GM18873 (cell line): ENCODE measurements at regions not wholly inside any gene's neighbourhood (a gene's known extent, or its start where the extent isn't known, plus 50 kb on each side); places are given as distances from the start of the nearest gene placed in this dataset.

Source experiments
- ATAC-seq: cut with Tn5 transposase; IDR thresholded peaks from one replicate; pipeline ENCODE4 v1.9.1; 2021; ENCODE audit warnings: mild to moderate bottlenecking, moderate library complexity, moderate number of reproducible peaks; ENCODE audit not compliant: unreplicated experiment, low FRiP score

DNA sequence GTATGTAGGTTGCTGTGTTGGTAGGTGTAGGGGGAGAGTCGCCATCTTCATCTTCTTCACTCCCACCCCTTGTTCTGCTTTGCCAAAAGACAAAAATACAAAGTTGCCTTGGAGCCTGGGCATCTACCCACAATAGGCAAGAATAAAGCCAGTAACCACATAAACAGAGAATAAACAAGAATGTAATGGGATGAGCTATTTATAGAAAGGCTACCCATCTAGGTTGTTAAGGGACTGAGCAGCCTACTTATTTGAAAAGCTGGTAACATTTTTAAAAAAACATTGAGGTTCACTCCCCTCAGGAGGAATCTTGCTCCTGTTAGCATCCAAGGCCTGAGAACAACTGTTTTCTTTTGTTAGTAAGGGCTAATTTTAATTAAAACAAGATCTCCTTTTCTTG lies 301.4 kb upstream of the STXBP5 start:
- no peak for ATAC-seq

- no peak for ATAC-seq
These were observed 300.8 kb upstream of the STXBP5 start for GRCh38 chr6:146903451-146903850.

GRCh38 chr6:146904596-146904995 lies 299.6 kb upstream of the STXBP5 start:
- ATAC-seq, result no peak

DNA sequence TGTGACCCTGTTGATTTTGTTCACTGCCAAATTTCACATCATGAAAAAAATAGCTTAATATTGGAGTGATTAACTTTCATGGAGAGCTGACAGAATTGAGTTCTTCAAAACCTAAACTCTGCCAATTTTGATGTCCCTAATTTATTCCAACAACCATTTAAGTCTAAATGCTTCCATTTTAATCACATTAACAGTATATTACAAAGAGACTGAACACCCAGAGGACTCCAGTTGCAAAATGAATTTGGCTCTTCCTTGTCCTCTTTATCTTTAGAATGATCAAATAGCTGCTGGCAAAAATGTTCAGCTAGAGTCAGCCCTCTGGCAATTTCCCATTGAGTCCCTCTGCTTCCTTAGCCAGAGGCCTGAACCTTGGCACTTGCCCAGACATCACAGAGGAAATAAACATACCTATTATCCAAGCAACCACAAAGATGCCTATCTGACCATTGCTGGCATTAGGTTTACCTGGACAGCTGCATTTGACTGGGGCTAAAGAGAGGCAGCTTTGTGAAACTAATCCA lies 299.0 kb upstream of the STXBP5 start:
- ATAC-seq, result no peak

GRCh38 chr6:146908786-146909185 lies 295.4 kb upstream of the STXBP5 start:
- no peak for ATAC-seq

GRCh38 chr6:146909376-146909775 lies 294.8 kb upstream of the STXBP5 start:
- ATAC-seq, result no peak

DNA sequence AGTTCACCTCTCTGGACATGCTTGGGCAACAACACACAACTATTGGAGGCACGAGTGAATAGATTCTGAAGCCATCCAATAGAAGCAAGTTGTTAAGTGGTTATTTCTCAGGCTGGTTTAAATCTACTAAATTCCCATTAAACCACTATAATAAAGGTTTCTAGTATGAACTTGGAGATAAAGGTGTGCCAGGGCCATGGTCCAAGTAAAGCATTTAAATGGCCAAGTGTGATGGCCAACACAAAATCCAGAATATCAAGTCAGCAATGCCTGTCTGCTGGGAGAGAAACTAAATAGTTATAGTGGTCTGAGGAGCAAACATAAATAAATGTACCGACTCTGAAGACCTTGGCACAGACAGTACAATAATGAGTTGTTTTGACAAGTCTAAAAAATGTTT lies 294.3 kb upstream of the STXBP5 start:
- ATAC-seq, result no peak

GRCh38 chr6:146910611-146911010 lies 293.6 kb upstream of the STXBP5 start:
- no peak for ATAC-seq

DNA sequence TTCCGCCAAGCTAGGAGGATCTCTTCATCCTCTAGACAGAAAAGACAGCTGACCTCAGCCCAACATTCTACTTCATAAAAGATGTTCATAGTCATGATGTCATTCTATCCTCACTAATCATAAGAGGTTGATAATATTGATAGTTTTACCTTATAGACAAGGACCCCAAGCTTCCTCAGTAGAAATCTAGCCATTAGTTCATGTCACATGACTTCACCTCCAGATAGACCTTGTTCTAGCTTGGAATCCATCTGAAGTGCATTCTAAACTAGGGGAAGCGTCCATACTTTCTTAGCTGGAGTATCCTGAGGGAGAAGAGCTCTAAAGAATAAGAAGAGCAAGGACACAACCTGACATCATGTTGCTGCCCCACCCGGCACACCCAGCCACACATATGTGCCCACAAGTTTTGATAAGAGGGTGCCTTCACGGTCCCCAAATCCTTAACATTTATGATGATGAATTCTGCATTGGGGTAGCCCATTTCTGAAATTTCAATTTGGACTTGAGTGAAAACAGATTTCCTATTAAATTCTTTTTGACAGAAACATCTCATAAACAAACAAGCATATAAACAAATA lies 292.5 kb upstream of the STXBP5 start:
- ATAC-seq, result no peak

GRCh38 chr6:146912730-146913685 lies 291.2 kb upstream of the STXBP5 start:
- ATAC-seq, result no peak

- no peak for ATAC-seq
These were observed 290.3 kb upstream of the STXBP5 start for GRCh38 chr6:146913842-146914488.

DNA sequence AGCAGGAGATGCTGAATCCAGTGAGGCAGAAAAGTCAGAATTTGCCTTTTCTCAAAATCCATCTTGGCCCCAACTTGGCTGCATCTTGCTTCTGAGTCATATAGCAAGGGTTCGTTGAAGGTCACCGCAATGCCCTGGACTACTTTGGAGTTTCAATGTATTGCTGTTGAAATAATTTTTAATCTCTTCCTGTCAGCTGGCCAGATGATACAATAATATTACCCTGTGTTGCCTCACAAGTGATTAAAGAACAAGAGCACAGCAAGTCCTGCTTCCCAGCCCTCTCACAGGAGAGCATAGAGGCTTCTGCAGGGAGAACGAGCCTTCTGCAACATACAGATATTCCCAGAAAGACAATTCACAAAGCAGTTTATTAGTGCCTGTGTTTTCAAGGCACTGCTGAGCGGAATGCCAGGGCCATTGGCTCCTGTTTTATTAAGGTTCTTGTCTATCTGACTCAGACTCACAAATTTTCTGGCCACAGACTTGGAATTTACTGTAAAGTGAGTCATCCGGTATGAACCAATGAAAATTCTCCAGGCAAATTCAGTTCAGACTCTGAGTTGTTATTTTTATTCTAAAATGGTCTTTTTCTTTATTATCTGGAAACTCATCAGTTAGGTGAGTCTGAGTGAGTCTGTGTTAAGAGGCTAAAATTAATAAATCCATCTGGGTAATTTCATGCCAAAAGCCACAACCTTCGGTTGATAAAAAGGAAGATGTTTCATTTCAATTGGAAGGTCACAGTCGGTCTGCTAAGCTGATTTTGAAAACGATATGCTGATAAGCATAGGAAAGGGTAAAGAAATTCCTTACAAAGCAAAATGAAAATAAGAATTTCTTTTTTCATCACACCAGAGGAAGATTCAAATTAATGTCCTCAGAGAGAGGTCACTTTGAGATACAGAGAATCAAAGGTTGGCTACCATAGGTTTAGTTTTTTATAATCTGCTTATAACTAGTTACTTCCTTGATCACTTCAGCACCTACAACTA lies 289.4 kb upstream of the STXBP5 start:
- no peak for ATAC-seq

DNA sequence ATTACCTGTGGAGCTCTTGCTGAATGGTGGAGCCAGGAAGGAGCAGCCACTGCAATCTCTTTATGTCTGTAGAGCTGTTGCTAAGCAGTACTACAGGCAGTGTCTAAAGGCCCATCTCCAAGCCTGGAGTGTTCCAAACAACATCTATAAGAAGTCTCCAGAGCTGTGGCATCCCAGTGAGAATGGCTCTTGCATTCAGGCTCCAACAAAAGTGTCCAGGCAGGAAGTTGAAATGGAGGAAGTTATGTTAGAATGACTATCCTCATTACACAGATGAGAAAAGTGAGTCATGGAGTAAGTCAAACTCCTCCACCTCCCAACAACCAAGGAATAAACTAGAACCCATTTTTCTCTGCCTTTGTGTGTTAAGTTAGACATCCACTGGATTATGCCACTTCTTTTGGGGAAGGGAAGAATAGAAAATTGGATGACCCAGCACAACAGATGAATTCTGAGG lies 288.5 kb upstream of the STXBP5 start:
- no peak for ATAC-seq

GRCh38 chr6:146916435-146917025 lies 287.7 kb upstream of the STXBP5 start:
- no peak for ATAC-seq

GRCh38 chr6:146917182-146917581 lies 287.0 kb upstream of the STXBP5 start:
- ATAC-seq, result no peak

- no peak for ATAC-seq
These were observed 286.2 kb upstream of the STXBP5 start for GRCh38 chr6:146917979-146918378.

DNA sequence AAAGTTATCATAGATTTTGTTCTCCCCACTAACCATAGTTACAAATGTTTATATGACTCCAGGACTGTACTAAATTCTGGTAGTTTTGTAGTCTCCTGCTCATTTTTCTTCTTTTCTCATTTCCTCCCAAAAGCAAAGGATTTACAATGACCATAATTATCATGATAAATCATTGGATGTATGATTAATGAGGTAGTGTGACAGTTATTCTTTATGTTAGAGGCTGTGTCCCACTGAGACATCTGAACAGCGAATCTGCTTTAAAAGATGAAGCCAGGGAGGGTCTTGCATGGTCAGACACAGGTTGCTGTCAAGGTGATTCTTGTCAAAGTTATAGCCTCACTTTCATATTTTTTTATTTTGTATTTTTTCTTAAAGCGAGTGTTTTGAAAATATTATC lies 285.2 kb upstream of the STXBP5 start:
- ATAC-seq, result no peak

GRCh38 chr6:146923205-146923833 lies 280.9 kb upstream of the STXBP5 start:
- ATAC-seq, result no peak

- ATAC-seq, result no peak
These were observed 278.4 kb upstream of the STXBP5 start for GRCh38 chr6:146925846-146926245.
